HepG2 (cell line): ENCODE measurements at regions not wholly inside any gene's neighbourhood (a gene's known extent, or its start where the extent isn't known, plus 50 kb on each side); places are given as distances from the start of the nearest gene placed in this dataset.
"Not testable (repeated sequence)": the region's sequence is repeated elsewhere in the genome, so short reads cannot be mapped to it uniquely, and the experiment has no call there.

ENCODE experiments used
- EZH2 ChIP-seq: conservative IDR thresholded peaks from 2 replicates; pipeline ENCODE4 v1.6.1; 2012; ENCODE audit warnings: mild to moderate bottlenecking, low read depth, low read length, moderate library complexity
- FOXP1 ChIP-seq, 2 experiments: fragments of 450-650 bp in 1 of 2; IDR thresholded peaks; 2 replicates each; pipeline ENCODE4 v1.6.1; 2017 to 2018; ENCODE audit warnings: antibody characterized with exemption in 1 of 2
- ZNF280B ChIP-seq: sonication (generic); formaldehyde crosslinking; IDR thresholded peaks from 2 replicates; pipeline ENCODE4 v1.5.0; 2020; ENCODE audit warnings: missing genetic modification reagents, mild to moderate bottlenecking, borderline replicate concordance

DNA sequence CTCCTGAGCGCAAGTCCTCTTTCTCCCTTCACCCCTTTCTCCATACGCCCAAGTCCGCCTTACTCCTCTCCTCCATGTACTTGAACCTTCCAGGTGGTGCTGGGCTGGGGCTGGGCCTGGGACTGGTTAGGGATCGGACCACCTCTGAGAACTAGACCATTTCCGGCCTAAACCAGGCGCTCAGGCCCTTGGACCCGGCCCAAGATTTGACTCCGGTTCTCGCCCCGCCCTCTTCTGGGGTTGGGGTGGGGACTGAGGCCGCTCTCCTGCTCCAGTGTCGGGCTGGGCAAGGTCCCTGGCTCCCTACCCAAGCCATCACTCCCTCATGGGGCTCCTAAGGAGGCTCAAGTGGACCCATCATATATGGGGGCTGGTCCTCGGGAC lies 87.9 kb downstream of the LIMS4 start:
- not testable (repeated sequence) for TF ChIP-seq FOXP1 (IDR thresholded peaks at IDR 0.05); FOXP1 (CRISPR knock-in tag; IDR thresholded peaks at IDR 0.05); ZNF280B (CRISPR knock-in tag); EZH2
